Upper lobe of left lung (tissue), 4 donors: ENCODE measurements at regions not wholly inside any gene's neighbourhood (a gene's known extent, or its start where the extent isn't known, plus 50 kb on each side); places are given as distances from the start of the nearest gene placed in this dataset.

Source experiments
- EP300 ChIP-seq, 4 donors: sonication (generic); formaldehyde crosslinking; IDR thresholded peaks; one replicate each; pipeline ENCODE4 v1.5.1; 2017; ENCODE audit warnings: antibody characterized with exemption in 4 of 4, control low read depth in 2 of 4
- POLR2A ChIP-seq, 4 donors: fragments of 450-650 bp; IDR thresholded peaks; one replicate each; pipeline ENCODE4 v1.5.1; 2016 to 2017; ENCODE audit warnings: antibody characterized with exemption in 4 of 4, mild to moderate bottlenecking in 2 of 4
- POLR2AphosphoS5 ChIP-seq, 2 donors: sonication (generic); formaldehyde crosslinking; IDR thresholded peaks; one replicate each; pipeline ENCODE4 v1.5.1; 2017; ENCODE audit warnings: antibody characterized with exemption in 2 of 2
- TF ChIP-seq, protein P1 (sequence below), 6 experiments: fragments of 450-650 bp in 4 of 6; fragments of 200-600 bp in 2 of 6; sonication (generic) in 2 of 6; IDR thresholded peaks; one replicate each; pipeline ENCODE4 v1.5.1; 2016 to 2019; ENCODE audit warnings: antibody characterized with exemption in 6 of 6

DNA sequence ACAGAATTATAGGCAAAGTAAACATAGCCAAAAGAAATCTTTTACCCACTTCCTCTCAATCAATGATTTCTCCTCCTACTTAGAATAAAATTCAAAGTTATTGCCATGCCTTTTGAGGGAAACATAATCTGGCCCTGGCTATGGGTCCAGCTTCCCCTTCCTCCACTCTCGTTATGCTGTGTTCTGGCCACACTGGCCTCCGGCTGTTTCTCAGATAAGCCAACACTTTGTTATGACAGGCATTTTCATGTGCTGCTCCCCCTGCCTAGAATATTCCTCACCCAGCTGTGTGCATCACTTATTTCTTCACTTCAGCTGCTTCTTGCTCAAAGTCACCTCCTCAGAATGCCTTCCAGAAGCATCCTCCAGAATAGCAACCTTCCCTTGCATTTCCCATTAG, 386.6 kb upstream of the AADAT start:
- TF ChIP-seq, protein P1, sequence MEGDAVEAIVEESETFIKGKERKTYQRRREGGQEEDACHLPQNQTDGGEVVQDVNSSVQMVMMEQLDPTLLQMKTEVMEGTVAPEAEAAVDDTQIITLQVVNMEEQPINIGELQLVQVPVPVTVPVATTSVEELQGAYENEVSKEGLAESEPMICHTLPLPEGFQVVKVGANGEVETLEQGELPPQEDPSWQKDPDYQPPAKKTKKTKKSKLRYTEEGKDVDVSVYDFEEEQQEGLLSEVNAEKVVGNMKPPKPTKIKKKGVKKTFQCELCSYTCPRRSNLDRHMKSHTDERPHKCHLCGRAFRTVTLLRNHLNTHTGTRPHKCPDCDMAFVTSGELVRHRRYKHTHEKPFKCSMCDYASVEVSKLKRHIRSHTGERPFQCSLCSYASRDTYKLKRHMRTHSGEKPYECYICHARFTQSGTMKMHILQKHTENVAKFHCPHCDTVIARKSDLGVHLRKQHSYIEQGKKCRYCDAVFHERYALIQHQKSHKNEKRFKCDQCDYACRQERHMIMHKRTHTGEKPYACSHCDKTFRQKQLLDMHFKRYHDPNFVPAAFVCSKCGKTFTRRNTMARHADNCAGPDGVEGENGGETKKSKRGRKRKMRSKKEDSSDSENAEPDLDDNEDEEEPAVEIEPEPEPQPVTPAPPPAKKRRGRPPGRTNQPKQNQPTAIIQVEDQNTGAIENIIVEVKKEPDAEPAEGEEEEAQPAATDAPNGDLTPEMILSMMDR (IDR thresholded peaks at IDR 0.05): no peak
- no peak for TF ChIP-seq EP300 (IDR thresholded peaks at IDR 0.05)
- TF ChIP-seq POLR2A (IDR thresholded peaks at IDR 0.05): no peak
- TF ChIP-seq POLR2AphosphoS5 (IDR thresholded peaks at IDR 0.05): no peak
